ENCODE measurements at regions not wholly inside any gene's neighbourhood (a gene's known extent, or its start where the extent isn't known, plus 50 kb on each side); places are given as distances from the start of the nearest gene placed in this dataset.

- TF ChIP-seq STAT1 (IDR thresholded peaks at IDR 0.05; ENCODE audit: unreplicated experiment) = no peak
- no peak for TF ChIP-seq NANOG (IDR thresholded peaks at IDR 0.05; ENCODE audit: borderline replicate concordance)
- TF ChIP-seq ZNF114 (CRISPR knock-in tag; IDR thresholded peaks at IDR 0.05) = no peak
- no peak for TF ChIP-seq ETS1 (IDR thresholded peaks at IDR 0.05)
- no peak for TF ChIP-seq ZNF462 (CRISPR knock-in tag; IDR thresholded peaks at IDR 0.05)
These were observed 492.3 kb upstream of the ZEB2 start (continued) for GRCh38 chr2:145012214-145012670.

- no peaks in the 10 kb centered on the region for H3K36me3 ChIP-seq (ENCODE audit: insufficient read depth)
- H3K4me1 ChIP-seq (ENCODE audit: insufficient read depth) = peaks cover 8% of the 10 kb centered on the region; the same call in 1 of the 2 replicates
- Mint-ChIP-seq H3K27ac (no peak overlapping the region), H3K4me1 (peaks cover 17% of the 10 kb centered on the region), H3K36me3 (ENCODE audit: low read depth) (no peaks in the 10 kb centered on the region), H3K4me3 (no peak overlapping the region), H3K27me3 (ENCODE audit: insufficient read depth, low read depth, poor library complexity) (peaks cover 2% of the 10 kb centered on the region), H3K9me3 (no peaks in the 10 kb centered on the region)
- no peak for ATAC-seq
- H2AFZ ChIP-seq = no peak overlapping the region
- no peak overlapping the region for H3K27ac ChIP-seq (ENCODE audit: low read depth)
- no peak overlapping the region for H3K4me2 ChIP-seq
- peaks cover 3% of the 10 kb centered on the region; the same call in 1 of the 2 replicates for H3K9me2 ChIP-seq (ENCODE audit: insufficient read depth)
- H3K27me3 ChIP-seq (ENCODE audit: insufficient read depth) = no peaks in the 10 kb centered on the region
- no peaks in the 10 kb centered on the region for H3K79me2 ChIP-seq (replicated peaks; ENCODE audit: insufficient read depth)
- no peaks in the 10 kb centered on the region for H4K20me1 ChIP-seq (replicated peaks; ENCODE audit: insufficient read depth)
- H3F3A ChIP-seq (replicated peaks; ENCODE audit: low read depth) = no peaks in the 10 kb centered on the region
- no peak for TF ChIP-seq CTCF (conservative IDR thresholded peaks at IDR 0.05; ENCODE audit: low read depth in 2 of 2)
- TF ChIP-seq JUNB (IDR thresholded peaks at IDR 0.05; ENCODE audit: unreplicated experiment) = no peak
- TF ChIP-seq NANOG (IDR thresholded peaks at IDR 0.05; ENCODE audit: borderline replicate concordance) = no peak
- DNase-seq (ENCODE audit: low spot score) = no peak
- H3K4me3 ChIP-seq = no peak overlapping the region
These were observed 490.7 kb upstream of the ZEB2 start for GRCh38 chr2:145010635-145011034.

Measured in GM23338 (cell line).